Psoas muscle (tissue), 7 donors: ENCODE measurements at regions not wholly inside any gene's neighbourhood (a gene's known extent, or its start where the extent isn't known, plus 50 kb on each side); places are given as distances from the start of the nearest gene placed in this dataset.

Experiments
- ATAC-seq, 4 donors: fragments of 200-7000 bp; cut with Tn5 transposase; one replicate each; pipeline ENCODE4 v1.9.1; 2020; ENCODE audit warnings: moderate library complexity in 3 of 4, mild to moderate bottlenecking in 2 of 4
- DNase-seq, 2 donors: peaks; one replicate each; pipeline ENCODE4 v3.0.0-alpha.2; 2020
- H3K27ac ChIP-seq: fragments of 200-600 bp; one replicate; pipeline ENCODE4 v1.8.0; 2022
- H3K27me3 ChIP-seq, 3 donors: fragments of 200-600 bp in 1 of 3; one replicate each; pipeline versions ENCODE4 v1.6.1 to v1.8.0; 2013 to 2022; ENCODE audit warnings: low read length in 2 of 3, mild to moderate bottlenecking in 2 of 3, moderate library complexity in 1 of 3; ENCODE audit not compliant: insufficient read depth in 3 of 3
- H3K36me3 ChIP-seq, 2 donors: fragments of 200-600 bp in 1 of 2; one replicate each; pipeline versions ENCODE4 v1.6.1 to v1.8.0; 2013 to 2022; ENCODE audit warnings: low read depth in 1 of 2, mild to moderate bottlenecking in 1 of 2, moderate library complexity in 1 of 2; ENCODE audit not compliant: insufficient read depth in 1 of 2
- H3K4me1 ChIP-seq: fragments of 200-600 bp; one replicate; pipeline ENCODE4 v1.8.0; 2022
- H3K4me3 ChIP-seq: fragments of 200-600 bp; one replicate; pipeline ENCODE4 v1.8.0; 2022; ENCODE audit warnings: mild to moderate bottlenecking
- H3K9me3 ChIP-seq: fragments of 200-600 bp; one replicate; pipeline ENCODE4 v1.8.0; 2022
- CTCF ChIP-seq: fragments of 200-600 bp; IDR thresholded peaks from one replicate; pipeline ENCODE4 v1.8.0; 2022; ENCODE audit warnings: antibody characterized with exemption
- WGBS, 3 donors: extraction: QIAGEN DNeasy Blood & Tissue Kit; methylation state at CpG; one replicate each; pipeline versions ENCODE4 v1.1.6 to v1.1.7; 2013; 5-methylcytosine and 5-hydroxymethylcytosine counted together
- intact Hi-C, 2 donors: fragments of 100-400 bp; cut with DNase I; formaldehyde crosslinking; loops; one replicate each; pipeline versions ENCODE4 v1.11.0 to v1.14.2; 2022
- donor health status: healthy with polysubstance abuse.
- donor health status: DM: no; HTN: no; CAD: no; lungs with moderate emphysema.
- donor health status: Bipolar disorder and iron deficiency.
- donor health status: healthy.
- donor health status: DM: yes; HTN: yes; CAD: no.
- donor health status: DM: no; HTN: no; CAD: no.
- donor health status: DM: yes; HTN: yes; CAD: no.

- H3K4me1 ChIP-seq: no peaks in the 10 kb centered on the region
- no peak overlapping the region for H3K4me3 ChIP-seq
- DNase-seq (no peak), ATAC-seq (no peak)
- peaks cover 3% of the 10 kb centered on the region for H3K9me3 ChIP-seq
- peaks cover 0 to 4% (median 0%) of the 10 kb centered on the region in 3 donors for H3K27me3 ChIP-seq
- intact Hi-C loops: no loop called here
- 65 to 75% (median 70%) methylated on average over 6 of the region's 6 CpGs for WGBS, 3 donors
- H3K36me3 ChIP-seq: no peaks in the 10 kb centered on the region
- TF ChIP-seq CTCF: no peak
- H3K27ac ChIP-seq: no peak overlapping the region
These were observed 235.0 kb downstream of the GLRX3 start for GRCh38 chr10:130371156-130371555.

DNA sequence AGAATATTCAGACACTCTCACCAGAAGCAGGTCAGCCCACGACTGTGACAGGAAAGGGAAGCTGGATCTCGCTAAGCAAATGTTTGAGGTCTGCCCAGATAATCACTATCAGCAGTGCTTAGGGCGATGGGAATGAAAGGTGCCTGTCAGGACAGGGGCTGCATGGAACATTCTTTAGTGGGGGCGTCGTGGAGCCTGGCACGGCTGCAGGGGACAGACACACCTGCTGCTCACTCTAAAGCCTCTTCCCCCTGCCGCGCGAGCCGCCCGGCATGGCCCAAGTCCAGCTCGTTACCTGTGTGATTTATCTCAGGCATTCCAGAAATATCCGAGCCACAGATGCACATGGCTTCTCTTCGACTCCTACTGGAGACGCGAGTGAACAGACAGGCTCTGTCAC, 235.5 kb downstream of the GLRX3 start:
- H3K9me3 ChIP-seq: peaks cover 3% of the 10 kb centered on the region
- DNase-seq: no peak
- no peak overlapping the region for H3K27ac ChIP-seq
- WGBS, 3 donors: 43 to 50% (median 50%) methylated on average over 16 of the region's 16 CpGs
- H3K4me3 ChIP-seq: no peak overlapping the region
- no peaks in the 10 kb centered on the region for H3K4me1 ChIP-seq
- ATAC-seq: no peak
- intact Hi-C loops: no loop called here
- H3K27me3 ChIP-seq: peaks cover 0 to 4% (median 0%) of the 10 kb centered on the region in 3 donors
- no peak for TF ChIP-seq CTCF
- no peaks in the 10 kb centered on the region for H3K36me3 ChIP-seq

DNA sequence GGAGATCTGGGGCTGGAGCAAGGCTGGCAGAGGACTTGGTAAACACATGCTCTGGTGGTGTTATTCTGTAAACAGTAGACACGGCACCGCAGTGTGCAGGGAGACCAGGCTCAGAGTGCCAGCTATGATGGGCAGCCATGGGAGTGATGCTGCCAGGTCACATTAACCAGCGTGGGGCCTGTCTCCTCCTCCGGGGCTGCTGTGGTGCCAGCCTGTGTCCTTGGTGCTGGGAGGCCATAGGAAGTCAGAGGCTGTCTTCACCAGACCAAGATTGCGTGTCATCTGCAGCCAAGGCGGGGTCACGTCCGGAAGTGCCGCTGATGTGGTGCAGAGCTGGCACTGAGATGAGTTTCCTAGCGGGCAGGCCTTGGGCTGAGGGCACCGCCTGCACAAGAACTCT, 236.0 kb downstream of the GLRX3 start:
- intact Hi-C loops: no loop called here
- Histone ChIP-seq H3K27ac (no peak overlapping the region), H3K36me3 (no peaks in the 10 kb centered on the region), H3K4me1 (no peaks in the 10 kb centered on the region), H3K9me3 (peaks cover 3% of the 10 kb centered on the region), H3K4me3 (no peak overlapping the region), H3K27me3 (peaks cover 0 to 4% (median 0%) of the 10 kb centered on the region in 3 donors)
- no peak for TF ChIP-seq CTCF
- 73 to 78% (median 78%) methylated on average over 11 of the region's 11 CpGs for WGBS, 3 donors
- ATAC-seq: peak in 1 of 4 donors; percentile 25
- DNase-seq: no peak

DNA sequence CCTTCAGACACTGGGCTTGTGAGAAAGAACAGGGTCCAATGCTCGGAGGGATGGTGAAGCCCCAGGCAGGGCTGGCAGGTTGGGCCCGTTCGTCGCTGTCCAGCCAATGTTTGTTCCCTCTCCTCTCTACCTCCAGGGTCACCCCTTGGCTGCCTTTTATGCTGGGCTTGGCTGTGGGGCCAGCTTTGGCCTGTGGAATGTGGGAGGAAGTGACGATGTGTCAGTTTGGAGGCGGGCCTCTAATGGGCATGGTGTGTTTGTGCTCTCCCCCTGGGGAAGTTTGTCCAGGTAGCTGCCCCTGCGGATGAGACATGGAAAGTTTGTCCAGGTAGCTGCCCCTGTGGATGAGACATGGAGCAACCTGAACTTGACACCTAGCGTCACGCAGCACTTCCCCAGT, 236.7 kb downstream of the GLRX3 start:
- Histone ChIP-seq H3K27ac (no peak overlapping the region), H3K9me3 (peaks cover 3% of the 10 kb centered on the region), H3K4me1 (no peaks in the 10 kb centered on the region), H3K4me3 (no peak overlapping the region), H3K36me3 (no peaks in the 10 kb centered on the region), H3K27me3 (peaks cover 0 to 4% (median 0%) of the 10 kb centered on the region in 3 donors)
- ATAC-seq (no peak), DNase-seq (no peak)
- WGBS, 3 donors: 72% methylated on average over 9 of the region's 9 CpGs
- intact Hi-C loops: no loop called here
- no peak for TF ChIP-seq CTCF

GRCh38 chr10:130377986-130378540, 241.9 kb downstream of the GLRX3 start:
- intact Hi-C loops: no loop called here
- TF ChIP-seq CTCF: no peak
- Histone ChIP-seq H3K36me3 (no peaks in the 10 kb centered on the region), H3K9me3 (peaks cover 3% of the 10 kb centered on the region), H3K4me1 (no peaks in the 10 kb centered on the region), H3K4me3 (no peak overlapping the region), H3K27me3 (peaks cover 0 to 8% (median 6%) of the 10 kb centered on the region in 3 donors), H3K27ac (no peak overlapping the region)
- no peak for ATAC-seq
- no peak for DNase-seq
- WGBS, 3 donors: 39 to 40% (median 40%) methylated on average over 17 of the region's 17 CpGs
